CD4-positive, alpha-beta T cell treated with Interleukin-6 at 100 ng/mL for 8 hours (primary cell): ENCODE measurements at regions not wholly inside any gene's neighbourhood (a gene's known extent, or its start where the extent isn't known, plus 50 kb on each side); places are given as distances from the start of the nearest gene placed in this dataset.
"Not testable (repeated sequence)": the region's sequence is repeated elsewhere in the genome, so short reads cannot be mapped to it uniquely, and the experiment has no call there.

Source experiments
- DNase-seq: peaks from one replicate; pipeline ENCODE4 v3.0.0-alpha.2; 2020; ENCODE audit warnings: mixed read lengths, low spot score

- DNase-seq, result no peak
Observed at GRCh38 chr13:44750630-44751029, 174.5 kb upstream of the TSC22D1 start.

DNA sequence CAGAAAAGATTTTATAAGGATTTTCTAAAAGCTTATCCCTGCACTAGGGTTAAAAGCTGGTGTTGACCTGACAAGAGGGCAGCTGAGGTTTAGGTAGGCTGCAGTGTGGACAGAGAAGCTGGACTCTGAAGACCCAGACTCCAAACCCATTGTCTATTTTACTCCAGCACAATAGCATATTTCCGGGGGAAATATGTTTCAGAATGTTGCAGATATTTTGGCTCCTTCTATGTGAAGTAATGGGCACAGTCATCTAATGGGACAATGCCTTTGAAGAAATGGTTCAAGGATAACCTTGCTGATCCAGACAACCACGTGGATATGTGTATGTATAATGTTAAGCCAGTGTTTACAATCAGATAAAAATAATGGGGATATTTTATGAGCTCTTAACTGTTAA lies 173.8 kb upstream of the TSC22D1 start:
- no peak for DNase-seq

- no peak for DNase-seq
Observed at GRCh38 chr13:44748439-44748838, 172.3 kb upstream of the TSC22D1 start.

GRCh38 chr13:44747179-44747578 lies 171.0 kb upstream of the TSC22D1 start:
- no peak for DNase-seq

GRCh38 chr13:44746690-44747089 lies 170.6 kb upstream of the TSC22D1 start:
- no peak for DNase-seq

- DNase-seq, result no peak
Observed at GRCh38 chr13:44744880-44745633, 168.9 kb upstream of the TSC22D1 start.

- no peak for DNase-seq
Observed at GRCh38 chr13:44739539-44739938, 163.4 kb upstream of the TSC22D1 start.

- DNase-seq, result no peak
Observed at GRCh38 chr13:44739120-44739519, 163.0 kb upstream of the TSC22D1 start.

DNA sequence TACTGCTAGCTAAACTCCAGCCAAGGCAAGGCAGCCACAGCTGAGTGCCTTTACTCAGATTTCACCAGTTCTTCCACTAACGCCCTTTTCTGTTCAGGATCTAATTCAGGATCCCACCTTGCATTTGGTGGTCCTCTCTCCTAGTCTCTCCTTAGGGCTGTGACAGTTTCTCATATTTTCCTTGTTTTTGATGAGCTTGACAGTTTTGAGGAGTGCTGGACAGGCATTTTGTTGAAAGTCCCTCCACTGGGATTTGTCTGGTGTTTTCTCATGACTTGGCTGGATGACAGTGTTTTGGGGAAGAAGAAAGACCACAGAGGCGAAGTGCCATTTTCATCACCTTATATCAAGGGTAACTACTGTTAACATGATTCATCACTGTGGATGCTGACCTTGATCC lies 162.3 kb upstream of the TSC22D1 start:
- DNase-seq, result no peak

- no peak for DNase-seq
Observed at GRCh38 chr13:44735806-44736205, 159.7 kb upstream of the TSC22D1 start.

DNA sequence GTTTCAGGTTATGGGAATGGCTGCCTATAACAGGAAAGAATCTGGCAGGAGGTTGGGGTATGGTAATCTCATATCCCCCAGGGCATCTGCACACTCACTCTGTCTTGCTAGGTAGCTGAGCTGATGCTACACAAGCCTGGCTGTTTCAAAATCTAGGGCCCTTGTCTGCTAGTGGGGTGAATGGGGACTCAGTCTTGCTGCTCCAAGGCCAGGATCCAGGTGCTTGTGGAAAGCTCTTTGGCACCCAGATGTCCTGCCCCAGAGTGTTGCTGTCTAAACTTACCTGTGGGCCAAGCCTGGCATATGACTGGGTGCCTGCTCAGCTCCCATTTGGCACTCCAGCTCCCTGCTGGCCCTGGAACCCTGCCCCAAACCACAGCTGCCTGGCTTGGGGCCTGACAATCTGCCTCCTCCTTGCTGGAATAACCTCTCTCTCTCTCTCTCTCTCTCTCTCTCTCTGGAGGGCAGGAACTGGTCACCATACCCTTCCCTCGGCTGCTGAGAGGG lies 158.1 kb upstream of the TSC22D1 start:
- DNase-seq, result no peak

- DNase-seq, result no peak
Observed at GRCh38 chr13:44732503-44733098, 156.5 kb upstream of the TSC22D1 start.

- DNase-seq, result no peak
Observed at GRCh38 chr13:44730851-44731250, 154.7 kb upstream of the TSC22D1 start.

- DNase-seq, result no peak
Observed at GRCh38 chr13:44730099-44730498, 154.0 kb upstream of the TSC22D1 start.

- not testable (repeated sequence) for DNase-seq
Observed at GRCh38 chr13:44727591-44727990, 151.5 kb upstream of the TSC22D1 start.

GRCh38 chr13:44726778-44727177 lies 150.6 kb upstream of the TSC22D1 start:
- no peak for DNase-seq

- DNase-seq, result no peak
Observed at GRCh38 chr13:44726214-44726613, 150.1 kb upstream of the TSC22D1 start.

GRCh38 chr13:44719857-44720671 lies 143.9 kb upstream of the TSC22D1 start:
- DNase-seq, result no peak

DNA sequence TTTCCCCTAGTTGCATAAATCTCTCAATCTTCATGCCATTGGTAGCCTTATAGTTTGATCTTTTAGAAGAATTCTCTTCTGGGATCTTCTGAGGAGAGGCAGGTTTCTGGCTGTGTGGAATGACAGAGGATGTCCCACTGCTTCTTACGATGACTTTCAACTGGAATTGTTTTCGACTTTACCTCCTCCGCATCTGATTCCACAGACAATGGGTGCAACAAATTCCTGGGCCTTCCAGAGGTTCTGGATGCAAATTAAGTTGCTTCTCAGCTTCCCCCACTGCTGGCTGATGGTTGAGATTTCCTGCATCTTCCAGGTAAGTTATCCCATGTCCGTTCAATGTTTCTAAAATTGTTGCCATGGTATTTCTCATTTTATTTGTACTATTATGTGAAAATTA lies 142.3 kb upstream of the TSC22D1 start:
- no peak for DNase-seq

- DNase-seq, result no peak
Observed at GRCh38 chr13:44715287-44716230, 139.4 kb upstream of the TSC22D1 start.

DNA sequence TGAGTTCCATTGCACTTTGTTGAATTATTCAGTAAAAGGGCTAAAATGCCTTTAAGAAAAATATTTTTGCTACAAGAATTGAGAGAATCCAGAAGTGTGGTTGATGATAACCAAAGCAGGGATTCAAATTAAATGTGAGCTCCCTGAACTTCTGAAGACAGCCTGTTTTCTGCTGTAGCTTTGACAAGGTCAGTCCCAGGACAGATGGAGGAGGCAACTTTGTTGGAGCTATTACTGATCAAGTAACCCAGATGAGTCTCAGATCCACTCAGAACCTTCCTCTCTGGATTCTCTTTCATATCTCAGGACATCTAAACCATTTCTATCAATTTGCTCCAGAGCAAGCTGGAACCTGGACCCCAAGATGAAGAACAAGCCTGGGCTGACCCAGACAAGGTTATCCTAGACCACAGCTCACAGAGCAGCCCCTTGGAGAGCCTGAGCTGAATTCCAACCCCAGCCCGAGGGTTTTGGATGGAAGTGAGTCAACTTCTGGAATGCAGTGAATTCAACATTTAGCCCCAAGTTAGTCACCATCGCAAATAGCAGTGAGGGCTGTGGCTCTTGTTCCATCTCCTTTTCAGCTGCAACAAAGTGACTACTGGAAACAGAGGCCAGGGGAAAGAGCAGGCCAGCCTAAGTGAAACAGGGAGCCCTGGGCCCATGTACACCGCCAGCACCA lies 137.8 kb upstream of the TSC22D1 start:
- no peak for DNase-seq
